GM19468 (cell line): ENCODE measurements at regions not wholly inside any gene's neighbourhood (a gene's known extent, or its start where the extent isn't known, plus 50 kb on each side); places are given as distances from the start of the nearest gene placed in this dataset.
A peak's percentile ranks its signal among the peaks of the same experiment; 100 is the strongest.

Experiments
- ATAC-seq: cut with Tn5 transposase; IDR thresholded peaks from one replicate; pipeline ENCODE4 v1.9.1; 2021; ENCODE audit warnings: mild to moderate bottlenecking, moderate library complexity, moderate number of reproducible peaks; ENCODE audit not compliant: unreplicated experiment; ENCODE audit errors: extremely low read depth

- ATAC-seq: no peak
Measured at GRCh38 chr1:184919892-184920291, 54.4 kb downstream of the NIBAN1 start.

DNA sequence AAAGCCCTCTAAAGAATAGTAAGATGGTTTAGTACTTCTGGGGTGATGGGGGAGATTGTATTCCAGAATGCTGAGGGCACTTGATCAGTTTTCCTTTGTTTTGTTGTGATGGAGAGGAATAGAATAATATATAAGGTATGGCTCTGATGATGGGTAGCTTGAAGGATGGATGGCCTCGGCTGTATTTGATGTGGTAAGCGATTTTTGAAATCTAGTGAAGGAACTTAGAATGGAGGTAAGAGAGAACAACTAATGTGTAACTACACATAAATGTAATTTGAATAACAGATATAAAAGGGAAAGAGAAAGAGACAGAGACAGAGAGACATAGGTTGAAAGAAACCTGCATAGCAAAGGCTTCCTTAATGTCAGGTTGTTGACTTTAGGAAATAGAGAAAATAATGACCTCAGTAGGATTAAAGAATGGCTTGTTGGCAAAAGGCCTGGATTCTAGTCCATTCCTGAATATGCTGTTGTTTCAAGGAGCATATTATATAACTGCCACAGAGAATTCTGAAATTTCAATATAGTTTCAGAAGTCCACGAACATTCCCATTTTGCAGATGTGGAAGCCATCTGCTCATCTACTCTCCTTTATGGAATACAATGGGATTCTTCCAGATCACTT is 58.7 kb downstream of the NIBAN1 start:
- ATAC-seq: no peak

GRCh38 chr1:184914149-184914548 is 60.2 kb downstream of the NIBAN1 start:
- ATAC-seq: no peak

GRCh38 chr1:184912392-184912791 is 61.9 kb downstream of the NIBAN1 start:
- ATAC-seq: no peak

GRCh38 chr1:184911830-184912229 is 62.5 kb downstream of the NIBAN1 start:
- no peak for ATAC-seq

GRCh38 chr1:184911103-184911745 is 63.1 kb downstream of the NIBAN1 start:
- no peak for ATAC-seq

DNA sequence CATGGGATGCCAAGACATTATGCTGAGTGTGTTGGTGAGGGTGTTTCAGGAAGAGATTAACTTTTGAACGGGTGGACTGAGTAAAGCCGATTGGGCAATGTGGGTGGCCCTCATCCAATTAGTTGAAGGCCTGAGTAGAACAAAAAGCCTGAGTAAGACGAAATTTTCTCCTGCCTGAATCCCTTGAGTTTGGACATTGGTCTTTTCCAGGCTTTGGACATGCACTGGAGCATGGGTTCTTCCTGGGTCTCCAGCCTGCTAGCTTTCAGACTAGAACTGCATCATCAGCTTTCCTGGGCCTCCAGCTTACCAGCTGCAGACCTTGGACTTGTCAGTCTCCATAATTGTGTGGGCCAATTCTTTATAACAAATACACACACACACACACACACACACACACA is 63.6 kb downstream of the NIBAN1 start:
- ATAC-seq: no peak

- ATAC-seq: no peak
Measured at GRCh38 chr1:184910005-184910404, 64.3 kb downstream of the NIBAN1 start.

GRCh38 chr1:184909019-184909418 is 65.3 kb downstream of the NIBAN1 start:
- no peak for ATAC-seq

DNA sequence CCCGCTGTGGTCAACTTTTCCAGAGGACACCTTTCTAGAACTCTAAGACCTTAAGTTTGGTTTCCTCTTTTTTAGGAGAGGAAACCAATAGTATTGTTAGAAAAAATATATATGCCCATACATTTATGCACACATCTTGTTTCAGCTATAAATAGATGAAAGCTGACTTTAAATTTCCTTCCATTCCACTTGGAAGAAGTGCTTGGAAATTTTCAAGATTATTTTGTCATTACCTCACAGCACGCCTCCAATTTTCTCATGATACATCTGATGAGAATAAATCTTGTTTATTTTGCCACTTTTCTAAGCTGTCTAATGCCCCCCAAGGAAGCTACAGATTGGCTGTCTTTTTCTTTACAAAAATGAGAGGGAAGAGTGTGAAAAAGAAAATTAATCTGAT is 65.8 kb downstream of the NIBAN1 start:
- ATAC-seq: no peak

DNA sequence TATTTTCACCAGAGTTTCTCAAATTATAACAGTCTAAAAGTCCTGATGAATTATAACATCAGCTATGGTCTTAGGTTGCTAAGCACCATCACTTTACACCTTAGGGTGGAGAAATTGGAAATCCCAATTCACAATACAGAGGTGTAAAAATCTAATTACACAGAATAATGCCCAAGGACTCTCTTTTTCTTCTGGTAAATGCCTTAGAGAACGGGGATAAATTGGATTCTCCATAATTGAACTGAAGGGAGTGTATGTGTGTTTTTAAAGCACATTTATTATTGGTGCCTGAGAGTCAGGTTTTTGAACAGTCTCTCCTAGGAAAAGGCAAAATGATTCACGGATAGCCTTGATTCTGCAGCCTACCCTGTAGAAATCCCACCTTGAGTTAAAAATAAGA is 66.8 kb downstream of the NIBAN1 start:
- no peak for ATAC-seq

DNA sequence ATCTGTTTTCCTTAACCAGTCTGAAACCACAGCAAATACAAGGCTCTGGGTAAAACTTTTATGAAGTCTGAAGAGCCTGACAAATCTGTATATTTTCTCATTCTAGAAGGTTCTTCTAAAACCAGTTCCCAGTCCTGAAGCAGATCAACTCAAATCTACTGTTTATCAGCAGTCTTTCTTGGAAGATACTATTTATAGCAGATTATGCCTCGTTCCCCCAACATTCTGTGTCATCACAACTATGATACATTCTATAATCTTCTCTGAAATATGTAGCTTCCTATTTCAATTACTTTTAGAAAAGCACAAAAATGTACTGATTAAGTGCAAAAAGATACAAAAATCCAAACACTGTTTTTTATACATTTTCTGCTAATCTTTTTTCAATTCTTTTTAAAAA is 67.5 kb downstream of the NIBAN1 start:
- no peak for ATAC-seq

- ATAC-seq: no peak
Measured at GRCh38 chr1:184905601-184906322, 68.5 kb downstream of the NIBAN1 start.

- no peak for ATAC-seq
Measured at GRCh38 chr1:184903111-184903692, 71.1 kb downstream of the NIBAN1 start.

DNA sequence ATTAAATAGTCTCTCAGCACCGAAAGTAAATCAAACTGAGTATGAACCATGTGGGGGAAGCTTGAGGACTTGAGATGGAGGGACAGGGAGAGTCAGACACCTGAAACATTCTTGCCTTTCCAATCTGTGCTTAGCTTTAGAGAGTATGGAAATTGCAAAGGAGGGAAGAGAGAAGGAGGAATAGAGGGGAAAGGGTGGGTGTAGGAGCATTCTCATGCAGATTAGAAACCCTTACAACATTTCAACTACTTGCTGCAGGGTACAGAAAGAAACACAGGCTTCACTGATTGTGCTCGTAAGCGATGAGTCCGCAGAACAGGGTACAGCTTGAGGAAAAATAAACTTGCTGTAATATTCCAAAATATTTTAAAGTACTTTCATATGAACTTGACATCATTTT is 73.8 kb downstream of the NIBAN1 start:
- no peak for ATAC-seq

GRCh38 chr1:184896000-184896399 is 78.3 kb downstream of the NIBAN1 start:
- ATAC-seq: no peak

DNA sequence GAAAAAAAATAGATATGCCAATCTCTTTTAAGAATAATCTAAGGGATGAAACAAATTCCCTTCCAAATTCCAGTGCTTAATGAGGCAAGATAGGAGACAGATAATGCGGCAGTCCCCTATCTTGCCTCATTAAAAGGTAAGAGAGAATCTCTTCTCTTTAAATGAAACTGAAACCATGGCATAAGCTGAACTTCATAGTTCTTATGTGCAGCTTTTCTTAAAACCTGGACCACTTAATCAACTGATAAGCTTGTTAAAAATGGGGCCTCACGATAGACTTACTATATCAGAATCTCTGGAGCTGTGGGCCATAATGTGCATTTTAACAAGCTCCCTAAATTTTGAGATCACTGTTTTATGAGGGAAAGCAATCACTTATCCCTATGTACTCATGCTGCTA is 79.2 kb downstream of the NIBAN1 start:
- ATAC-seq: no peak

GRCh38 chr1:184893695-184894094 is 80.6 kb downstream of the NIBAN1 start:
- no peak for ATAC-seq

- peak; percentile 56 for ATAC-seq
Measured at GRCh38 chr1:184892116-184892515, 82.2 kb downstream of the NIBAN1 start.

DNA sequence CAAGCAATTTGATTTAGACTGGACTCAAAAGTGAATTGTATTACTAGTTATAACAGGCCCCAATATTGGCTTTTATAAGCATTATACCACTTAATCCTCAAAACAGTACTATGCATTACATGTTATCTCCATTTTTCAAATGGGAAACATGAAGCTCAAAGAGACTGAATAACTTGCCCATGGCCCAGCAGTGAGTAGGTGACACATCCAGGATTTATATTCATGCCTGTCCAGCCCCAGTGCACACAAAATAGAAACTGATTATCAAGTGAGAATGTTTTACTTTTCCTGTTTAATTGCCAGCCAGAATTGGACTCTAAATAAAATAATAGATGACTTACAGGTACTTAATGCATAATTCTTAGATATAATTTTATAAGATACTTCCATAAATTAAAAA is 82.9 kb downstream of the NIBAN1 start:
- ATAC-seq: no peak

GRCh38 chr1:184890539-184890973 is 83.8 kb downstream of the NIBAN1 start:
- ATAC-seq: no peak
